A673 (cell line): ENCODE measurements at regions not wholly inside any gene's neighbourhood (a gene's known extent, or its start where the extent isn't known, plus 50 kb on each side); places are given as distances from the start of the nearest gene placed in this dataset.

ENCODE experiments used
- CTCF ChIP-seq: fragments of 300-800, 200-600 bp; sonication (generic); conservative IDR thresholded peaks from 2 replicates; pipeline ENCODE4 v1.5.1; 2017; ENCODE audit warnings: low read depth, mild to moderate bottlenecking, antibody characterized with exemption, low read length, moderate library complexity, mixed read lengths
- EZH2 ChIP-seq: fragments of 200-600 bp; sonication (generic); IDR thresholded peaks from 2 replicates; pipeline ENCODE4 v1.6.1; 2017; ENCODE audit warnings: borderline replicate concordance, low read depth, mild to moderate bottlenecking, mixed read lengths, antibody characterized with exemption, low read length; ENCODE audit not compliant: poor library complexity, severe bottlenecking

GRCh38 chr10:4028027-4028471 is 243.0 kb upstream of the KLF6 start:
- no peak for TF ChIP-seq CTCF
- TF ChIP-seq EZH2, result no peak
